Fibroblast of villous mesenchyme (primary cell): ENCODE measurements at regions not wholly inside any gene's neighbourhood (a gene's known extent, or its start where the extent isn't known, plus 50 kb on each side); places are given as distances from the start of the nearest gene placed in this dataset.
A peak's percentile ranks its signal among the peaks of the same experiment; 100 is the strongest.
"Not testable (repeated sequence)": the region's sequence is repeated elsewhere in the genome, so short reads cannot be mapped to it uniquely, and the experiment has no call there.

Source experiments
- DNase-seq: peaks from one replicate; pipeline ENCODE4 v3.0.0-alpha.2; 2010; ENCODE audit warnings: low read depth
- H3K4me3 ChIP-seq: 2 replicates; pipeline ENCODE4 v1.5.1; 2011; ENCODE audit warnings: low read depth, mild to moderate bottlenecking, low read length
- TF ChIP-seq, protein P1 (sequence below): IDR thresholded peaks from 2 replicates; pipeline ENCODE4 v1.5.1; 2012; ENCODE audit warnings: low read depth, mild to moderate bottlenecking, low read length; ENCODE audit not compliant: insufficient read depth

DNA sequence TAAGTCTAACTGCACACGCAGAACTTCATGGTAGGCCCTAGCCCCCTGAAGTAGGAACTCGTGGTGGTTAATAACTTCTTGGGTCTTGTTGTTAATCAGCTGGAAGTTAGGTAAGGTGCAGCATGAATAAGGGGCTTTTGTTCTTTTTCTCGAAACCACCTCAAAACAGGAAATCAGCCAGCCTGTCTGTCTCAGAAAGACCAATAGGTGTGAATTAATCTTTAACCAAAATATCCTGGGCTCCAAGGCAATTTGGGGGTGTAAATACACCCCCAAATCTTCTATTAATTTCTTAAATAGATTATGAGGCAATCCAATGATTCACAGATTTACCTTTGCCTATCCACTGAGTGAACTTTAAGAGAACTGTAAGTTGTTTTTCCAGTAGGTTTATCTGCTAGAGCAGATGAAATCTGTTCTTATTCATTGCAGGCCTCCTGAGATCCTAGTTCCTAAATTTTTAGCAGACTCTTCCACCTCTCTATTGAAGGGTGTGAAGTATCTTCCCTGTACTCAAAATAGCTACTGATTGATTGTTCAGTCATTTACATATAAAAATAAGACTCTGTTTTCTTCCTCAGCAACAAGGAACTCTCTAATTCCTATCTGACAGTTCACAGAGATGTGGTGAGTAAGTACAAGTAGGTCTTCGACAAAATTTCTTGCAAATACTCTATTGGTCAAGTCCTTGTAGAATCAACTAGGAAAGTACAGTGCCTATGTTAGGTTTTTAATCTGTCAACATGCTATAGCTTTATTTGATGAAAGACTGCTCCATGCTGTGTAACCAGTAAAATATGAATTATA lies 427.1 kb upstream of the NOX3 start:
- TF ChIP-seq, protein P1, sequence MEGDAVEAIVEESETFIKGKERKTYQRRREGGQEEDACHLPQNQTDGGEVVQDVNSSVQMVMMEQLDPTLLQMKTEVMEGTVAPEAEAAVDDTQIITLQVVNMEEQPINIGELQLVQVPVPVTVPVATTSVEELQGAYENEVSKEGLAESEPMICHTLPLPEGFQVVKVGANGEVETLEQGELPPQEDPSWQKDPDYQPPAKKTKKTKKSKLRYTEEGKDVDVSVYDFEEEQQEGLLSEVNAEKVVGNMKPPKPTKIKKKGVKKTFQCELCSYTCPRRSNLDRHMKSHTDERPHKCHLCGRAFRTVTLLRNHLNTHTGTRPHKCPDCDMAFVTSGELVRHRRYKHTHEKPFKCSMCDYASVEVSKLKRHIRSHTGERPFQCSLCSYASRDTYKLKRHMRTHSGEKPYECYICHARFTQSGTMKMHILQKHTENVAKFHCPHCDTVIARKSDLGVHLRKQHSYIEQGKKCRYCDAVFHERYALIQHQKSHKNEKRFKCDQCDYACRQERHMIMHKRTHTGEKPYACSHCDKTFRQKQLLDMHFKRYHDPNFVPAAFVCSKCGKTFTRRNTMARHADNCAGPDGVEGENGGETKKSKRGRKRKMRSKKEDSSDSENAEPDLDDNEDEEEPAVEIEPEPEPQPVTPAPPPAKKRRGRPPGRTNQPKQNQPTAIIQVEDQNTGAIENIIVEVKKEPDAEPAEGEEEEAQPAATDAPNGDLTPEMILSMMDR, result no peak
- peak; percentile 18 for DNase-seq
- no peak overlapping the region for H3K4me3 ChIP-seq

GRCh38 chr6:155881826-155882526 lies 426.3 kb upstream of the NOX3 start:
- DNase-seq, result no peak
- no peak overlapping the region for H3K4me3 ChIP-seq
- TF ChIP-seq, protein P1, result no peak

GRCh38 chr6:155880900-155881299 lies 425.3 kb upstream of the NOX3 start:
- peak; percentile 69 for DNase-seq
- H3K4me3 ChIP-seq, result no peak overlapping the region
- TF ChIP-seq, protein P1, result no peak

DNA sequence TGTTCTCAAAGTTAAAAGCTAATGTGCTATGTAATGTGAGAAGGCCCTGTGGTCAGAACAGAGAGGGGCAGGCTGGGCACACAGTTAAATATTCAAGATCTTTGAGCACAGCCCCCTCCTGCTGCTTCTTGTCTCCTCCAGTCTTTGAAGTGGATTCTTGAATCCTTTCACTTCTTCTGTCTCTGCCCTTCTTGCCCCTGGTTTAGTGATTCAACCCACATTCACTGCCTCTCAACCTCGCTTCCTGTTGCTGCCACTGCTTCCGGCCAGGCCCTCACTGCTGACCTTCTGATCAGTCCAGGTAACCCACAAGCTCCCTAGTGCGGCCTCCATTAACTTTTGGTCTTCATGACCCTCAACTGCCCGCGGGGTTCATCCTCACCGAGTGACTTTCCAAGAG lies 417.3 kb upstream of the NOX3 start:
- DNase-seq, result no peak
- no peak overlapping the region for H3K4me3 ChIP-seq
- TF ChIP-seq, protein P1, result no peak

DNA sequence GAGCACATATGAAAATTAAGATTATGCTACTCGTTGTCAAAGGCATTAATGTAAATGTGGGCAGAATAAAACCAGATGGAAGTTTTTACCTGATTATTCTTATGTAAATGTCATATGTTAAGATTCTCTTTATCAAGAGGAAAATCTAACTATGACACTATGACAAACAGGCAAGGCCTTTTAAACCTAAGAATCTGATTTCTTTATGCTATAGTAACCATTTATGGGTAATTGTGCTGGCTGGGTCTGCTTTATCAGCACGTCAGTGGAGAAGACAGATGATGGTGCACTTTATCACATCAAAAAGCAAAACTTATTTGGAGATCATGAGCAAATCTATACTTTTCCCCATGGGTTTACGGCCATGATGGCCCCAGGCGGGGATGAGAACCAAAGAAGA lies 412.0 kb upstream of the NOX3 start:
- TF ChIP-seq, protein P1, result no peak
- no peak for DNase-seq
- no peak overlapping the region for H3K4me3 ChIP-seq

GRCh38 chr6:155866676-155867390 lies 411.2 kb upstream of the NOX3 start:
- H3K4me3 ChIP-seq, DNase-seq: not testable (repeated sequence)

- DNase-seq, result no peak
- no peak overlapping the region for H3K4me3 ChIP-seq
- TF ChIP-seq, protein P1, result no peak
Measured at GRCh38 chr6:155861821-155862220, 406.2 kb upstream of the NOX3 start.

DNA sequence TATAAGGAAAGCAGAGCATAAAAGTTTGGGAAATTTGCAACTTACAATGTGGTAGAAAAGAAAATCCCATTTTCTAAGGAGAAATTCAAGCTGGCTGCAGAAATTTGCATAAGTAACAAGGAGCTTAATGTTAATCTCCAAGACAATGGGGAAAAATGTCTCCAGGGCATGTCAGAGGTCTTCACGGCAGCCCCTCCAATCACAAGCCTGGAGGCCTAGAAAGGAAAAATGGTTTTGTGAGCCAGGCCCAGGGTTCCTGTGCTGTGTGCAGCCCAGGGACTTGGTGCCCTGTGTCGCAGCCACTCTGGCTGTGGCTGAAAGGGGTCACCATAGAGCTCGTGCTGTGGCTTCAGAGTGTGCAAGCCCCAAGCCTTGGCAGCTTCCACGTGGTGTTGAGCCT lies 403.3 kb upstream of the NOX3 start:
- DNase-seq, H3K4me3 ChIP-seq: not testable (repeated sequence)
